Right renal cortex interstitium (tissue), 3 donors: ENCODE measurements at regions not wholly inside any gene's neighbourhood (a gene's known extent, or its start where the extent isn't known, plus 50 kb on each side); places are given as distances from the start of the nearest gene placed in this dataset.
"Not testable (repeated sequence)": the region's sequence is repeated elsewhere in the genome, so short reads cannot be mapped to it uniquely, and the experiment has no call there.

ENCODE experiments used
- DNase-seq, 3 donors: peaks; one replicate each; pipeline ENCODE4 v3.0.0-alpha.2; 2013; ENCODE audit warnings: low read depth in 3 of 3, low spot score in 2 of 3

DNA sequence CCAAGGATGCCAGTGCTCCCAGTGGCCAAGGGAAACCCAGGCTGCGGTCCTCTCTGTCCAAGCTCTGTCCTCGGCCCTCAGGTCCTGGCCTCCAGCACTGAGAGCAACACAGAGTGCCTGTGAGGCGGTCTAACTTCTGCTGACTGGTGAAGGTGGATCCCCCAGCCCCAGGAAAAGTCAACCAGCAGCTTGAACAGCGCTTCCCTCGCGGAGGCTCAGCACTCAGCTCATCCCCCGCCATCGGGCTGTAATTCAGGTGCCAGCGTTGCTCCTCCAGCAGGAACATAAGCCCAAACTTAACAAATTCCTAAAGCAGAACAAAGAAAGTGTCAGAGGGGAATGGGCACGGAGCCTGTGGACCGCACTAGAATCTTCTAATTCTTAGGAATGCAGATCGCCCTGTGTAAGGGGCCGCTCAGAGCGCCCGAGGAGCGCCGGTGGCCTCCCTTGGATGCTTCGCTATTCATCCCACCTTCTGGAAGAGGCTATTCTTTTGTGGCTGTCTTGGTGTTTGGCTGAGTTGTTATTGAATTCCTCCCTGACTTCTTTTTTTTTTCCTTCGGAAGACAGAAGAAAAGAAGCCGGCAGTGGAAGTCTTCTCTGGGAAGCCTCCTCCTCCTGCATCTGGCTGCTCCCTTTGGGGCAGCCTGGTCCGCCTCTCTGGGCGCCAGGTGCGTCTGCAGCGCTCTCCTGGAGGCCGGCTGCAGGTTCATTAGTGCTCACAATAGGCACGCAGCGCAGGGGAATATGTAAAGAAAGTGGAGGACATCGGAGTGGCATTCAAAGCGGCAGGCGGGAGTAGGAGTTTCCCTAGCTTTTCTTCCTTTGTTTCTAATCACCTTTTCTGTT, 905.6 kb downstream of the TSN start:
- DNase-seq = no peak

DNA sequence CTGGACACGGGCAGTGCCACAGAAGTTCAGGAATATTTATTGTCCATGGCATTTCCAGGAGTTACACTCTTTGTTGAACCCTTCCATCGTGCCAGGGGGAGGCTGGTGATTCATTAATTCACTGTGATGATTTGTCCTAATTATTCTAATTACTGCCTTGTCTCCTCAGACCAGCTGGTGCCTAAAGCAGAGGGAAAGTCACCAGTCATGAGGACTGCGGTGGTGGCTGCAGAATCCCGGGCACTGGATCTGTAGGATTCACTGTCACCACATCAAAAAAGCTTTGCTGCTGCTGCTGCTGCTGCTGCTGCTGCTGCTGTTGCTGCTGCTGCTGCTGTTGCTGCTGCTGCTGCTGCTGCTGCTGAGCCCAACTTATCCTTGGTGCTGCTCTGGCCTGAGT, 908.2 kb downstream of the TSN start:
- DNase-seq = no peak

DNA sequence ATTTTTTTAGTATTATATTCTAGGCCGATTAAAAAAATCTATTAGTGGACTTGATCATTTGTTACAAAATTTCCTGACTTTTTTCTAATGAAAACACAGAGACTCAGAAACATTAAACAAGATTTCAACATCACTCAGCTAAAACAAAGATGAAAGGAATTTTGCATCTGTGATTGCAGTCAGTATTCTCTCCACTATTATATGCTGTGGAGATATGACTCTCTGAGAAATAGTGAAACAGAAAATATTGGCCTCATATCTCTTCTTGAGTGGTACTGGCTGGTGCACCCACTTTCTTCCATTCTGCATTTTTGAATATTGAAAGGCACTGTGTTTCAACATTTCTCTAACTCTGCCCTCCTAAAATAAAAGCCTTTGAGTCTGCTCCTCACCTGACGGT, 914.2 kb downstream of the TSN start:
- no peak for DNase-seq

DNA sequence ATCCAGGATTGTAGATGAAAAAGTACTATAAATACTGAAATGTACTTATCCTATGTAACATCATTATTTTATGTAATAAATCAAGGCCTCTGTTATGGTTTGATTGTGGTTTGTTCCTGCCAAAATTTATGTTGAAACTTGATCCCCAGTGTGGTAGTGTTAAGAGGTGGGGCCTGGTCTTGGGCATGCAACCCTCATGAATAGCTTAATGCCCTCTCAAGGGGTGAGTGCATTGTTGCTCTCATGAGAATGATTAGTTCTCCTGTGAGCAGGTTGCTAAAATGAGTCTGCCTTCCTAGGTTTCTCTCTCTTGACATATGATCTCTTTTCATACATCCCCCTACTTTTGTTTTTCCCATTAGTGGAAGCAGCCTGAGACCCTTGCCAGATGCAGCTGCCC, 915.4 kb downstream of the TSN start:
- DNase-seq = no peak

DNA sequence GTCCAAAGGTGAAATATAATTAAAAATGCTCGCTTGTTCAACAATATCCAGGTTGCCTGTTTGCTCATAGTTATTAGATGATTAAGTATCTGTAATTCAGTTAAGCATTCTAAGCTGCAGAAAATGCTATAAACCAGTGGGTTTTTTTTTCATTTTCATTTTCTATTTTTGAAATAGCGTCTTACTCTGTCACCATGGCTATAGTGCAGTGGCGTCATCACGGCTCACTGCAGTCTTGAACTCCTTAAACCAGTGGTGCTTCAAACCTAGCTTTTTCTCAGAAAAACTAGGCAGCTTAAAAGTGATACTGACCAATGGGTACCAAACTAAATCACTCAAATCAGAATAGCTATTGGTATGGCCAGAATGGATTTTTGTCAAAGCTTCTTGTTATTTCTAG, 925.2 kb downstream of the TSN start:
- DNase-seq = no peak

DNA sequence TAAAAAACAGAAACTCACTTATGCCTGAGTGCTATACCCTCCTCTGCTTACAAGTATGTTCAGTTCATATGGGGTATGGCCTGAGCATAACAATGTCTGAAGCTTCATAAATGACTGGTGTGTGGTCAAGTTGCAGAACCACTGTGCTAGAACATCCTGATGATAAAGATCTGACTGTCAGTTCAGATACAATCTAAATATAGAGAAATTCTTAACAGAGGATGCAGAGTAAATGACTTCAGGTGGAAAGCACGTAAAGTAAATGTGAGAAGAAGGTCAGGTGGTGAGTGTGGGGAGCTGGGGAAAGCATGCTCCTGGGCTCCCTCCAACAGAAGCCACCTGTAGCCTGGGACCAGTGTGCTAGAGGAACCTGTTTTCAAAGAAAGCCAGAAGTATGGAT, 926.2 kb downstream of the TSN start:
- DNase-seq = no peak

DNA sequence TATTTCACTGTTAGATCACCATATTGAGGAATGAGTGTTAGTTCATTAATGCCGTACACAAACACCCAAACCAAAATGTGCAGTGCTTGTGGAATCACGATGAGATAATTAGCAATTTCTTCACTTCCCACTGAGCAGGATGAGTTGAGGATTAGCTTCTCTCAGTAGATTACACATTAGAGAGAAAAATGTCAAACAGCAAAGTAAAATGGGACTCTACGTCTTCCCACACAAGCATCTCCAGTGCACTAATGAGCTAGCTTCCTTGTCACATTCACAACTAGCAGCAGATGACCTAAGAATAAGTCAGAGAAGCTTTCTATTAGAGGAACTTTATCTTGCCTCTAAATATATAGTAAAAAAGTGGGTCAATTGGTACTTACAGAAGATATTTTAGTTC, 926.9 kb downstream of the TSN start:
- no peak for DNase-seq

DNA sequence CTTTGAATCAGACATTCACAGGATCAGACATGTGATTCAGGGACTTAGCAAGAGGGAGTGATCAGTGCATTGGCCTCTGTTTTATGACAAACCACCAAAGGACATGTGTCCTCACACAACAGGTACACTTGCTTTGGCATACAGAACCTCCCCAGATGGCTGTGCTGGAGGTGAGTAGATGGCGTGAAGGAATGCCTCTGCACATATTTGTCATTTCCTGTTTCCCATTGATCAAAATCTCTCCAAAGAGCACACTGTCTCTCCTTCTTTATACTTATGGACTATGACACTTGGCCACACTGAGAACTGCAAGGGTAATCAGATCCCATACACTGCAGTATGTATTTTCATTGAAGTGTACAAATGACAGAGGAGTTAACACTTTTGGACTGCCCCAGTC, 927.6 kb downstream of the TSN start:
- no peak for DNase-seq

DNA sequence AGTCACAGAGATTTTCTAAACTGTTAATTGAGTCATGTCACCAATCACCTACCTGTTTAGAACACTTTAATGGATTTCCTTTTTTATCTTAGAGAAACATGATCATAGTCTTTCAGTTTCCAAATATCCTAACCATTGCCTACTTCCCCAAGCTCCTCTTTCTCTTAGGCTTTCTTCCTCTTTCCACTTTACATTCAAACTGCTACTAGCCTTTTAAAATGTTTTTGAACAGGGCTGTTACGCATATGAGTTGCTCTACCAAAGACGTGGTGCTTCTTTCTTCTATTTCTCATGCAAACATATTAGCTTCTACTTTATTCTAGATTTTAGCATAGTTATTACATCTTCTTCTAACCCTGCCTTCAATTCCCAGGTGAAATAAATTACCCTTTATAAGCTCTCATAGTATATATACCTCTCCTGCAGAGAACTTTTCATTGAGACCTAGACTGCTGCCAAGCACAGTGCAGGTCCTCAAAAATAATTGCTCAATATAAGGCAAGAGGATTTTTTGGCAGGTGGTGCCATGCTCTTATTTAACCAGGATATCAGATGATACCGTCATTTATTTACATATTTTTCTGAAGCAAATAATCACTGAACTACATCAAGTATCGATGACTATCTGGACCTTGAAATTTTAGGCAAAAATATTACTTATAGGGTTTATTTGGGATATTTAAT, 937.1 kb downstream of the TSN start:
- no peak for DNase-seq

DNA sequence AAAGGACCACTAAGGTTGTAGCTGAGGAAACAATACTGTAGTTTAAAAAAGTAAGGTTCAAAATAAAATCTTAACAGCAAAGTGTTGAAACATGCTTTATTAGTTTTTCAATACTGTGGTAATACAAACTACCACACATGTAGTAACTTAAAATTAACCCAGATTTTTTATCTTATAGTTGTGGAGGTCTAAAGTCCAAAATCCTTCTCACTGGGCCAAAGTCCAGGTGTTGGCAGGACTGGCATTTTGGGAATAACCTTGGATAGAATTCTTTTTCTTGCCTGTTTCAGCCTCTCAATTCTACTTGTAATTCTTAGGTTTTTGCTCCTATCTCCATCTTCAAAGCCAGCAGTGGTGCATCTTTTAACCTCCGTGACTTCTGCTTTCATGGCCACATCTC, 942.0 kb downstream of the TSN start:
- DNase-seq = no peak

DNA sequence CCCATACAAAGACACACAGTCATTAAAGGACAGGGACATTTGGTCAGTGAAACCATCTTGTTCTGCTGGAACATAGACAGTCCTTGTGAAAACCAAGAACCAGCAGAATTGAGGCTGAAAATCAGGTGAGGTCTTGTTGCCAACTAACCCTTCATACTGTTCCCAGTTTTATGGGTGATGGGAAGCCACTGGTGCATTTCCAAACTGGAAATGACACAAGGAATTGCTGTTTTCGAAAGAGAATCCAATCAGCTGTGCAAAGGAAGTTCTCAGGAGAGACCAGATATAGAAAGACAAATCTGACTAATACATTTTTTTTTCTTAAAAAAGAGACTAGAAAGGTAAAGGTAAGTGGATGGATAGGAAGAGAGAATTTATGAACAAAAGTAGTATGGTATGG, 948.2 kb downstream of the TSN start:
- DNase-seq = no peak

DNA sequence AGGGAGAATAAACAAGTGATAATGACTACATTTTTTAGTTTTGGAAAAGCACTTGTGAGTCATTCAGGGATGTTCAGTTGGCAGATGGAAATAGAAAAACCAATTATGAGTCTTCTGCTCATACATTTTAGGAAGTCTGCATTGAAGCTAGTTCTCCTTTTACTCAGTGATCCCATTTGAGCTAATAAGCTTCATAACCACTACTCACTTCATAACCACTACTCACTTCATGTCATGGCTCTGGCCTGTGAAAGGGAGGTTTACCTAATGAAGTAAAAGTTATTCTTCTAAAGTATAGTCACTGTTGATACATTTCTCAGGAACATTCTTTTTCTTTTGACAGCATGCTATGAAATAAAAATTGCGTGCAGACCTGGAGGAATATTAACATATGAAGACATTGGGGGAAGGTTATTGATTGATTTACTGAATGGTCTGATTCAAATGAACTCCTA, 948.7 kb downstream of the TSN start:
- DNase-seq = no peak

DNA sequence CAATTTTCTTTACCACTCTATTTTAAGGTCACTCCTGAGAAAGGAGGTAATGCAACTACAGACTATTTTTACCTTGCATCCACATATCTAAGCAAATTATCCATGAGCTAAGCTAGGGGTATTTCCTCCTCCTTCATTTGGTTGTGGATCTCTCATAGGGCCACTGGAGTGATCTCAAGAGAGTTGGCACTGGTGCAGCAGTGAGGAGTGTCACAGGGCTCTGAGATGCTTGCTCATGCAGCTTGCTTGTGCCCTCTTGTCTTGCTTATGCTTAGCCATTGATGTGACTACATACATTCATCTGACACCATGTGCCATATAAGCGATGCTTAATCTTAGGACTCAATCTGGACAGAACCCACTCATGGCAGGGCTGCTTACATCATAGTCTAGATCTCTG, 950.3 kb downstream of the TSN start:
- DNase-seq = no peak

DNA sequence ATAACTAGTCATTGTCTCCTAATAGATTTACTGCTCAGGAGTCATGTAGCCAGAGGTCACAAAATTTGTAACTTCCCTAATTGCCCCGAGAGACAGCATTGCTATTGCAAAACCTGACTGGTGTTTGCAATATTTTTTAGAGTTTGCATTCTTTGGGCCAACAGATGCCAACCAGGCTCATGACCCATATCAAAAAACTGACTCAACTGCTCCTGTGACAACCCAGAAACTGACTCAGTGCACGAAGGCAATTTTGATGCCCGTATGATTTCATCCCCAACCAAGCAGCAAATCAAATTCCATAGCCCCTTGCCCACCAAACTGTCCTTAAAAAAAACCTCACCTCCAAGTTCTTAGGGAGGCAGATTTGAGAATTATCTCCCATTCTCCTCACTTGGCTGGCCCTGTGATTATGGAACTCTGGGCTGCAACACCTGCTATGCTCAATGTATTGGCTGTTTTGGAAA, 951.3 kb downstream of the TSN start:
- no peak for DNase-seq

DNA sequence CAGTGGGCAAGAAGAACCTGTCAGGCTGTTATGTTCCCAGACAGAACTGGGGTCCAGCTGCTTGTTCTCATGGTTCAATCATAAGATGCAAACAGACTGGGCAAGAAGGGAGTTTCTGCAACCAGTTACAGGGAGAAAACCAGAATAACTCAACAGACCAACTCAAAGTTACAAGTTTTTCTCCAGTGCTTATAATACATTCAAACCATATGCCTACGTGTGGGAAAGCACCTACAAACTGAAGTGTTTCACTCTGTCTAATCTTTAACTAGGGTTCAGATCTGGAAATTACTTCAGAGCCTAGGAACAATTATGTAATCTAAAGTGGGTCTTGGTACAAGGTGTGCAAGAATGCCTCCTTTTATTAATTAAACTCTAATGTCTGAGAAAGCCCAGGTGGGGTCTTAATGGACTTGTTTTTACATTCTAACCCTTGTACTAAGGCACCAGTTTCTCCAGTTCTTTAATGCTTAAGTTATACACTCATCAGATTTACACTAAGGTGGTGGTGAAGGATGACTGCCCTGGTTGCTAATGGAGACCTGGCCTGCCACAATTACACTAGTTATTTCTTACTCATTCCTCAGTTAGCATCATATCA, 951.9 kb downstream of the TSN start:
- DNase-seq = peak in 1 of 3 donors; percentile 3

DNA sequence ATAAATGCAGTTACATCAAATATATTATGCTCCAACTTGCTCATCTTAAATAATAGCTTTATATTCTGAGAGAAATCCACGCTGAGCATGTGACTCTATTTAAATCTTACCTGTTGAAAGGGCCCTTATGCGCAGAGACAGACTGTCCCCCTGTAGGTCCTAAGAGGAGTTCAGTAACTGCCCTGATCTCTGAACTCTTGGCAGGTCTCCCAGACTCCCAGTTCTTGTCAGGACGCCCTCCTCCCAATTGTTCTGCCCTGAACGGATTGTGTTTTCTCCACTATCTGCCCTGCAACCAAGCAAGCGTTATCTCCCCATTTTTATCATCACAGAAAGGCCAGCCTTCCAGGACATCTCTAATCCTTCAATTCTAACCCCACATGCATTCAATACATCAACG, 954.6 kb downstream of the TSN start:
- no peak for DNase-seq

DNA sequence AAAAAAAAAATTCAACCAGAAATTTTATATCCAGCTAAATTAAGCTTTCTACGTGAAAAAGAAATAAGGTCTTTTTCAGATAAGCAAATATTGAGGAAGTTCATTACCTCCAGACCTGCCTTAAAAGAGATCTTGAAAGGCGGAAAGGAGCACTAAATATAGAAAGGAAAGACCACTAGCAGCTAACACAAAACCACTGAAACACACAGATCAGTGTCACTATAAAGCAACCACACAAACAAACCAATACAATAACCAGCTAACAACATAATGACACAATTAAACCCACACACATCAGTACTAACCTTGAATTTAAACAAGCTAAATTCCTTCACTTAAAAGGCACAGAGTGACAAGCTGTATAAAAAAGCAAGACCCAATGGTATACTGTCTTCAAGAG, 958.3 kb downstream of the TSN start:
- DNase-seq = no peak

DNA sequence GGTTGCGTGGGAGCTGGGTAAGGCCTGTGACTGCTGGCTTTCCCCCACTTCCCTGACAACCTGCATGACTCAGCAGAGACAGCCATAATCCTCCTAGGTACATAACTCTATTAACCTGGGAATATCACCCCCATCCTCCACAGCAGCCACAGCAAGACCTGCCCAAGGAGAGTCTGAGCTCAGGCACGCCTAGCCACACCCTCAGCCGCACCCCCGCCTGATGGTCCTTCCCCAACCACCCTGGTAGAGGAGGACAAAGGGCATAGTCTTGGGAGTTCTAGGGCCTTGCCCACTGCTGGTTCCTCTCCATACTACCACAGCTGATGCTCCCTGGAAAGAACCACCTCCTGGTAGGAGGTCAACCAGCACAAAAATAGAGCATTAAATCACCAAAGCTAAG, 965.4 kb downstream of the TSN start:
- not testable (repeated sequence) for DNase-seq

DNA sequence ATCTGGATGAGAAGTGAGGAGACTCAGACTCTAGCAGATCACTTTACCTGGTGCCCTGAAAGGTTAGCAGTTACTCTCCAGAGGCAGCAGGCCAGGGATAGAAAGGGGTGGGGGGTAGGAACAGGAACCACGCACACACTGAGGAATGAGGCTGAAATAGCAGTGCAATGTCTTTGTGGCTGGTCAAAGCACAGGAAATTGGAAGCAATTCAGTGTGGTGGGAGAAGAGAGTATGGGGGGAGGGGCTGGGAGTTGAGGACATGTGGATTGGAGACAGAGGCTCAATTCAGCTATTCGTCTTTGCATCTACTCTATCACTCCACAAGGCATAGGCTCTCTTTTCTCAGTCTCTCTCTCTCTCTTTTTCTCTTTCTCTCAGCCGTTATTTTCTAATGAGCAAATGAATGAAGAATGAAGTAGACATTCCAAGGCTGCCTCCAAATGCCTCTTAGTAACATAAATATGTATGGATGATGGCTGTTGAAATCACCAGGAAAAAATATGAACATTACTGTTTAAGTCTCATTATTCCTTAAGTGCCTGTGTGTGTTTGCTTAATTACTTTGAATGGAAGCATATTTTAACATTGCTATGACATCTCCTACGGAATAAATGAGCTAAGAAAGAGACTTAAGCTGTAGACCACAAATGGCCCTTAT, 979.4 kb downstream of the TSN start:
- DNase-seq = no peak

DNA sequence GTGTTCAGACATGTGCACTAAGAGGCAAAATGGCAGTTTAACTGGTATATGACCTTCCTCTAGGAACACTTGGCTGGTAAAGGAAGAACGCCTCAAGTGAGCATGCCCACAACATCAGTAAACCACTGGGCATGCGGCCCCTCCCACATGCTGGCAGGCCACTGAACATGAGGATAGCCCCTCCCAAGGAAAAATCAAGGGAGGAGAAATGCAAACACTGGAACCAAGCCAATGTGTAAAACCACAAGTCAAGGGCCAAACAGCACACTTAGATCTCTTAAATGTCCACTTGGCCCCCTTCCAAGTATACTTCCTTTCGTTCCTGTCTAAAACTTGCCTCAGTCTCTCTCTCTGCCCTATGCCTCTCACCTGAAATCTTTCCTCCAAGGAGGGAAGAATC, 980.8 kb downstream of the TSN start:
- no peak for DNase-seq

DNA sequence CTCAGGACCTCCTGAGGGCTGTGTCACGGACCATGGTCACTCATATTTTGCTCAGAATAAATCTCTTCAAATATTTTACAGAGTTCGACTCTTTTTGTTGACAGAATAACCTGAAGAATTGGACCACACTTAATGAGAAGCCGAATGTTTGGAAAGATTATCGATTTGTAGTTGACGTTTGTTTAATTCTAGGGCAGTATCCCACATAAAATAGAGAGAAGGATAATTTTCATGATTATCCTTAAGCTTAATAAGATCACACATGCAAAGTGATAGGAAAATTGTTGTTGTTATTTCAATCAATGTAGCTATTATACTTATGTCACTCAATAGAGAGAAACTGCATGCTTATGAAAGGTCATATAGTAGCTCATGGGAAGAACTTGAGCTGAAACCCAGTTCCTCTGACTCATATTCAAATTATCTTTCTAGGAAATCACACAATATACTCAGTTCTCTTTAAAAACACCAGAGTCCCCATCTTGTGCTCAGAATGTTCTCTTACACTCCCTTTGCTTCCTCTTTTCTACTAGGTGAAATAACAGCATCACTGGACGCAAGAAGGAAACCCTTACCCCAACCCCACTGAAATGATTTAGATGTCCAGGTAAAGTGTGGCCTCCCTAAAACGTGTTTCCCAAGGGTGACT, 982.1 kb downstream of the TSN start:
- no peak for DNase-seq
